GM23338 (cell line): ENCODE measurements at regions not wholly inside any gene's neighbourhood (a gene's known extent, or its start where the extent isn't known, plus 50 kb on each side); places are given as distances from the start of the nearest gene placed in this dataset.

Experiments used
- ATAC-seq: fragments of 200-7000 bp; cut with Tn5 transposase; 3 replicates; pipeline ENCODE4 v1.9.1; 2020
- DNase-seq: peaks from one replicate; pipeline ENCODE4 v3.0.0-alpha.2; 2015; ENCODE audit warnings: low spot score
- H2AFZ ChIP-seq: fragments of 200-600 bp; sonication (generic); 2 replicates; pipeline ENCODE4 v1.8.0; 2016; ENCODE audit warnings: antibody characterized with exemption, mild to moderate bottlenecking, moderate library complexity
- H3F3A ChIP-seq: fragments of 200-600 bp; sonication (generic); replicated peaks from 2 replicates; pipeline ENCODE4 v1.8.0; 2017; ENCODE audit warnings: antibody characterized with exemption, mixed run types, low read depth
- H3K27ac ChIP-seq: fragments of 200-600 bp; sonication (generic); 2 replicates; pipeline ENCODE4 v1.6.1; 2016; ENCODE audit warnings: low read depth
- H3K27me3 ChIP-seq: fragments of 200-600 bp; sonication (generic); 2 replicates; pipeline ENCODE4 v1.8.0; 2016; ENCODE audit warnings: mild to moderate bottlenecking, mixed run types, moderate library complexity; ENCODE audit not compliant: insufficient read depth
- H3K36me3 ChIP-seq: fragments of 200-600 bp; sonication (generic); 2 replicates; pipeline ENCODE4 v1.8.0; 2016; ENCODE audit warnings: mild to moderate bottlenecking; ENCODE audit not compliant: insufficient read depth
- H3K4me1 ChIP-seq: fragments of 200-600 bp; sonication (generic); 2 replicates; pipeline ENCODE4 v1.8.0; 2016; ENCODE audit warnings: mild to moderate bottlenecking, moderate library complexity; ENCODE audit not compliant: insufficient read depth
- H3K4me2 ChIP-seq: fragments of 200-600 bp; sonication (generic); 2 replicates; pipeline ENCODE4 v1.7.1; 2017; ENCODE audit warnings: mixed run types
- H3K4me3 ChIP-seq: fragments of 200-600 bp; sonication (generic); 2 replicates; pipeline ENCODE4 v1.6.1; 2016; ENCODE audit warnings: mixed run types
- H3K79me2 ChIP-seq: fragments of 200-600 bp; sonication (generic); replicated peaks from 2 replicates; pipeline ENCODE4 v1.8.0; 2017; ENCODE audit warnings: mild to moderate bottlenecking; ENCODE audit not compliant: insufficient read depth
- H3K9me2 ChIP-seq: fragments of 200-600 bp; sonication (generic); 2 replicates; pipeline ENCODE4 v1.8.0; 2017; ENCODE audit not compliant: insufficient read depth
- H4K20me1 ChIP-seq: fragments of 200-600 bp; sonication (generic); replicated peaks from 2 replicates; pipeline ENCODE4 v1.8.0; 2017; ENCODE audit warnings: mild to moderate bottlenecking; ENCODE audit not compliant: insufficient read depth
- H3K27ac Mint-ChIP-seq: 2 replicates; pipeline ENCODE4 v1.8.0; 2020; ENCODE audit warnings: inconsistent platforms, mild to moderate bottlenecking, moderate library complexity, mixed read lengths
- H3K27me3 Mint-ChIP-seq: 3 replicates; pipeline ENCODE4 v1.8.0; 2022; ENCODE audit warnings: low read depth, mild to moderate bottlenecking, moderate library complexity, mixed read lengths, inconsistent platforms; ENCODE audit not compliant: insufficient read depth, poor library complexity
- H3K36me3 Mint-ChIP-seq: 3 replicates; pipeline ENCODE4 v1.8.0; 2021; ENCODE audit warnings: low read depth, mild to moderate bottlenecking, inconsistent platforms, moderate library complexity, mixed read lengths
- H3K4me1 Mint-ChIP-seq: 3 replicates; pipeline ENCODE4 v1.8.0; 2020; ENCODE audit warnings: mild to moderate bottlenecking, inconsistent platforms, mixed read lengths
- H3K4me3 Mint-ChIP-seq: 3 replicates; pipeline ENCODE4 v1.8.0; 2021; ENCODE audit warnings: moderate library complexity, mild to moderate bottlenecking, inconsistent platforms, mixed read lengths
- H3K9me3 Mint-ChIP-seq: 3 replicates; pipeline ENCODE4 v1.8.0; 2020; ENCODE audit warnings: moderate library complexity, mild to moderate bottlenecking, inconsistent platforms, mixed read lengths
- CREB1 ChIP-seq: fragments of 250-450 bp; sonication (Bioruptor Pico); IDR thresholded peaks from 2 replicates; pipeline ENCODE4 v1.5.0; 2020; ENCODE audit warnings: low read depth, mild to moderate bottlenecking, moderate library complexity
- EZH2phosphoT487 ChIP-seq: fragments of 200-600 bp; sonication (generic); IDR thresholded peaks from one replicate; pipeline ENCODE4 v1.8.1; 2018; ENCODE audit warnings: antibody characterized with exemption; ENCODE audit not compliant: unreplicated experiment
- ZNF114 ChIP-seq: fragments of 250-450 bp; sonication (Bioruptor Pico); IDR thresholded peaks from 2 replicates; pipeline ENCODE4 v1.5.0; 2020; ENCODE audit warnings: mild to moderate bottlenecking, moderate library complexity
- TF ChIP-seq, protein P1 (sequence below): fragments of 250-450 bp; sonication (Bioruptor Pico); IDR thresholded peaks from 2 replicates; pipeline ENCODE4 v1.5.0; 2020; ENCODE audit warnings: mild to moderate bottlenecking, moderate library complexity
- TF ChIP-seq, protein P2 (sequence below), 2 experiments: fragments of 200-600 bp in 1 of 2; sonication (generic) in 1 of 2; conservative IDR thresholded peaks; 2 replicates each; pipeline versions ENCODE4 v1.5.1 to v1.6.1; 2016 to 2017; ENCODE audit warnings: antibody characterized with exemption in 2 of 2, low read depth in 2 of 2, mild to moderate bottlenecking in 2 of 2, moderate library complexity in 1 of 2
- TF ChIP-seq, protein P3 (sequence below): IDR thresholded peaks from one replicate; pipeline ENCODE4 v1.6.1; 2018; ENCODE audit warnings: antibody characterized with exemption; ENCODE audit not compliant: unreplicated experiment

DNA sequence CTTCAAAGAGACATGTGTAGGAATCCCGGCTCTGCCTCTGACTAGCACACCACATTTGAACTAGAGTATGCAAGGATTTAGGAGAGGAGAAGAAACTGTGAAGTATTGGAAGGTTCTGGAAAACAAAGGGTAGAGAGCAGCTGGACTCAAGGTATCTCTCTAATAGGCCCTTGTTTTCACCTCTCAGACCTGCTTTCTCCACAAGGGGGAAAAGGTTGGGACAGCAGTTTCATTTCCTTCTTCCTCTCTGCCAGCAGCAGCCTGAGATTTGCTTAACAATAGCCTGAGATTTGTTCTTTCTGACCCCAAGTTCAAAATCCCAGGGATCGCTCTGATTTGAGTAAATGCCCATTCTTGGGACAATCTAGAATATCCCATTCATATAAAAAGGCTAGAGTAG lies 430.6 kb upstream of the MCTP2 start:
- Mint-ChIP-seq H3K4me3 (no peak overlapping the region), H3K36me3 (no peaks in the 10 kb centered on the region; the same call in 2 of the 3 replicates), H3K27me3 (no peaks in the 10 kb centered on the region), H3K4me1 (peaks cover 24% of the 10 kb centered on the region), H3K9me3 (peaks cover 3% of the 10 kb centered on the region; the same call in 1 of the 3 replicates), H3K27ac (no peak overlapping the region)
- peak overlapping the region; percentile 86; the same call in 1 of the 2 replicates for H2AFZ ChIP-seq
- H3K4me2 ChIP-seq, result no peak overlapping the region
- no peak overlapping the region for H3K27ac ChIP-seq
- no peaks in the 10 kb centered on the region for H3K27me3 ChIP-seq
- H3K9me2 ChIP-seq, result no peaks in the 10 kb centered on the region; the same call in 1 of the 2 replicates
- H4K20me1 ChIP-seq, result no peaks in the 10 kb centered on the region
- no peaks in the 10 kb centered on the region for H3K36me3 ChIP-seq
- H3K4me3 ChIP-seq, result no peak overlapping the region
- H3K79me2 ChIP-seq, result no peaks in the 10 kb centered on the region
- TF ChIP-seq CREB1 (no peak), EZH2phosphoT487 (no peak), ZNF114 (no peak)
- TF ChIP-seq, protein P1, sequence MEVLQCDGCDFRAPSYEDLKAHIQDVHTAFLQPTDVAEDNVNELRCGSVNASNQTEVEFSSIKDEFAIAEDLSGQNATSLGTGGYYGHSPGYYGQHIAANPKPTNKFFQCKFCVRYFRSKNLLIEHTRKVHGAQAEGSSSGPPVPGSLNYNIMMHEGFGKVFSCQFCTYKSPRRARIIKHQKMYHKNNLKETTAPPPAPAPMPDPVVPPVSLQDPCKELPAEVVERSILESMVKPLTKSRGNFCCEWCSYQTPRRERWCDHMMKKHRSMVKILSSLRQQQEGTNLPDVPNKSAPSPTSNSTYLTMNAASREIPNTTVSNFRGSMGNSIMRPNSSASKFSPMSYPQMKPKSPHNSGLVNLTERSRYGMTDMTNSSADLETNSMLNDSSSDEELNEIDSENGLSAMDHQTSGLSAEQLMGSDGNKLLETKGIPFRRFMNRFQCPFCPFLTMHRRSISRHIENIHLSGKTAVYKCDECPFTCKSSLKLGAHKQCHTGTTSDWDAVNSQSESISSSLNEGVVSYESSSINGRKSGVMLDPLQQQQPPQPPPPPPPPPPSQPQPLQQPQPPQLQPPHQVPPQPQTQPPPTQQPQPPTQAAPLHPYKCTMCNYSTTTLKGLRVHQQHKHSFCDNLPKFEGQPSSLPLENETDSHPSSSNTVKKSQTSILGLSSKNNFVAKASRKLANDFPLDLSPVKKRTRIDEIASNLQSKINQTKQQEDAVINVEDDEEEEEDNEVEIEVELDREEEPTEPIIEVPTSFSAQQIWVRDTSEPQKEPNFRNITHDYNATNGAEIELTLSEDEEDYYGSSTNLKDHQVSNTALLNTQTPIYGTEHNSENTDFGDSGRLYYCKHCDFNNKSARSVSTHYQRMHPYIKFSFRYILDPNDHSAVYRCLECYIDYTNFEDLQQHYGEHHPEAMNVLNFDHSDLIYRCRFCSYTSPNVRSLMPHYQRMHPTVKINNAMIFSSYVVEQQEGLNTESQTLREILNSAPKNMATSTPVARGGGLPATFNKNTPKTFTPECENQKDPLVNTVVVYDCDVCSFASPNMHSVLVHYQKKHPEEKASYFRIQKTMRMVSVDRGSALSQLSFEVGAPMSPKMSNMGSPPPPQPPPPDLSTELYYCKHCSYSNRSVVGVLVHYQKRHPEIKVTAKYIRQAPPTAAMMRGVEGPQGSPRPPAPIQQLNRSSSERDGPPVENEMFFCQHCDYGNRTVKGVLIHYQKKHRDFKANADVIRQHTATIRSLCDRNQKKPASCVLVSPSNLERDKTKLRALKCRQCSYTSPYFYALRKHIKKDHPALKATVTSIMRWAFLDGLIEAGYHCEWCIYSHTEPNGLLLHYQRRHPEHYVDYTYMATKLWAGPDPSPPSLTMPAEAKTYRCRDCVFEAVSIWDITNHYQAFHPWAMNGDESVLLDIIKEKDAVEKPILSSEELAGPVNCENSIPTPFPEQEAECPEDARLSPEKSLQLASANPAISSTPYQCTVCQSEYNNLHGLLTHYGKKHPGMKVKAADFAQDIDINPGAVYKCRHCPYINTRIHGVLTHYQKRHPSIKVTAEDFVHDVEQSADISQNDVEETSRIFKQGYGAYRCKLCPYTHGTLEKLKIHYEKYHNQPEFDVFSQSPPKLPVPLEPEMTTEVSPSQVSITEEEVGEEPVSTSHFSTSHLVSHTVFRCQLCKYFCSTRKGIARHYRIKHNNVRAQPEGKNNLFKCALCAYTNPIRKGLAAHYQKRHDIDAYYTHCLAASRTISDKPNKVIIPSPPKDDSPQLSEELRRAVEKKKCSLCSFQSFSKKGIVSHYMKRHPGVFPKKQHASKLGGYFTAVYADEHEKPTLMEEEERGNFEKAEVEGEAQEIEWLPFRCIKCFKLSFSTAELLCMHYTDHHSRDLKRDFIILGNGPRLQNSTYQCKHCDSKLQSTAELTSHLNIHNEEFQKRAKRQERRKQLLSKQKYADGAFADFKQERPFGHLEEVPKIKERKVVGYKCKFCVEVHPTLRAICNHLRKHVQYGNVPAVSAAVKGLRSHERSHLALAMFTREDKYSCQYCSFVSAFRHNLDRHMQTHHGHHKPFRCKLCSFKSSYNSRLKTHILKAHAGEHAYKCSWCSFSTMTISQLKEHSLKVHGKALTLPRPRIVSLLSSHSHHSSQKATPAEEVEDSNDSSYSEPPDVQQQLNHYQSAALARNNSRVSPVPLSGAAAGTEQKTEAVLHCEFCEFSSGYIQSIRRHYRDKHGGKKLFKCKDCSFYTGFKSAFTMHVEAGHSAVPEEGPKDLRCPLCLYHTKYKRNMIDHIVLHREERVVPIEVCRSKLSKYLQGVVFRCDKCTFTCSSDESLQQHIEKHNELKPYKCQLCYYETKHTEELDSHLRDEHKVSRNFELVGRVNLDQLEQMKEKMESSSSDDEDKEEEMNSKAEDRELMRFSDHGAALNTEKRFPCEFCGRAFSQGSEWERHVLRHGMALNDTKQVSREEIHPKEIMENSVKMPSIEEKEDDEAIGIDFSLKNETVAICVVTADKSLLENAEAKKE (CRISPR knock-in tag), result no peak
- TF ChIP-seq, protein P2, sequence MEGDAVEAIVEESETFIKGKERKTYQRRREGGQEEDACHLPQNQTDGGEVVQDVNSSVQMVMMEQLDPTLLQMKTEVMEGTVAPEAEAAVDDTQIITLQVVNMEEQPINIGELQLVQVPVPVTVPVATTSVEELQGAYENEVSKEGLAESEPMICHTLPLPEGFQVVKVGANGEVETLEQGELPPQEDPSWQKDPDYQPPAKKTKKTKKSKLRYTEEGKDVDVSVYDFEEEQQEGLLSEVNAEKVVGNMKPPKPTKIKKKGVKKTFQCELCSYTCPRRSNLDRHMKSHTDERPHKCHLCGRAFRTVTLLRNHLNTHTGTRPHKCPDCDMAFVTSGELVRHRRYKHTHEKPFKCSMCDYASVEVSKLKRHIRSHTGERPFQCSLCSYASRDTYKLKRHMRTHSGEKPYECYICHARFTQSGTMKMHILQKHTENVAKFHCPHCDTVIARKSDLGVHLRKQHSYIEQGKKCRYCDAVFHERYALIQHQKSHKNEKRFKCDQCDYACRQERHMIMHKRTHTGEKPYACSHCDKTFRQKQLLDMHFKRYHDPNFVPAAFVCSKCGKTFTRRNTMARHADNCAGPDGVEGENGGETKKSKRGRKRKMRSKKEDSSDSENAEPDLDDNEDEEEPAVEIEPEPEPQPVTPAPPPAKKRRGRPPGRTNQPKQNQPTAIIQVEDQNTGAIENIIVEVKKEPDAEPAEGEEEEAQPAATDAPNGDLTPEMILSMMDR (conservative IDR thresholded peaks at IDR 0.05; ENCODE audit: low read depth in 2 of 2), result peak in 1 of 2 experiments; percentile 29; a peak in 2 of 4 replicates
- TF ChIP-seq, protein P3, sequence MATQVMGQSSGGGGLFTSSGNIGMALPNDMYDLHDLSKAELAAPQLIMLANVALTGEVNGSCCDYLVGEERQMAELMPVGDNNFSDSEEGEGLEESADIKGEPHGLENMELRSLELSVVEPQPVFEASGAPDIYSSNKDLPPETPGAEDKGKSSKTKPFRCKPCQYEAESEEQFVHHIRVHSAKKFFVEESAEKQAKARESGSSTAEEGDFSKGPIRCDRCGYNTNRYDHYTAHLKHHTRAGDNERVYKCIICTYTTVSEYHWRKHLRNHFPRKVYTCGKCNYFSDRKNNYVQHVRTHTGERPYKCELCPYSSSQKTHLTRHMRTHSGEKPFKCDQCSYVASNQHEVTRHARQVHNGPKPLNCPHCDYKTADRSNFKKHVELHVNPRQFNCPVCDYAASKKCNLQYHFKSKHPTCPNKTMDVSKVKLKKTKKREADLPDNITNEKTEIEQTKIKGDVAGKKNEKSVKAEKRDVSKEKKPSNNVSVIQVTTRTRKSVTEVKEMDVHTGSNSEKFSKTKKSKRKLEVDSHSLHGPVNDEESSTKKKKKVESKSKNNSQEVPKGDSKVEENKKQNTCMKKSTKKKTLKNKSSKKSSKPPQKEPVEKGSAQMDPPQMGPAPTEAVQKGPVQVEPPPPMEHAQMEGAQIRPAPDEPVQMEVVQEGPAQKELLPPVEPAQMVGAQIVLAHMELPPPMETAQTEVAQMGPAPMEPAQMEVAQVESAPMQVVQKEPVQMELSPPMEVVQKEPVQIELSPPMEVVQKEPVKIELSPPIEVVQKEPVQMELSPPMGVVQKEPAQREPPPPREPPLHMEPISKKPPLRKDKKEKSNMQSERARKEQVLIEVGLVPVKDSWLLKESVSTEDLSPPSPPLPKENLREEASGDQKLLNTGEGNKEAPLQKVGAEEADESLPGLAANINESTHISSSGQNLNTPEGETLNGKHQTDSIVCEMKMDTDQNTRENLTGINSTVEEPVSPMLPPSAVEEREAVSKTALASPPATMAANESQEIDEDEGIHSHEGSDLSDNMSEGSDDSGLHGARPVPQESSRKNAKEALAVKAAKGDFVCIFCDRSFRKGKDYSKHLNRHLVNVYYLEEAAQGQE, result no peak
- DNase-seq, result peak; percentile 46
- ATAC-seq, result peak; percentile 61
- no peaks in the 10 kb centered on the region for H3F3A ChIP-seq
- H3K4me1 ChIP-seq, result peaks cover 5% of the 10 kb centered on the region; the same call in 1 of the 2 replicates
